Skin of body (tissue), 2 donors: ENCODE measurements at regions not wholly inside any gene's neighbourhood (a gene's known extent, or its start where the extent isn't known, plus 50 kb on each side); places are given as distances from the start of the nearest gene placed in this dataset. TPM values are rescaled to one million over a fixed set of nuclear protein-coding genes. Genes with fewer than 3 reads are reported as not detected.

Source experiments
- DNase-seq: peaks from one replicate; lab custom pipeline; 2025; lab: John Stamatoyannopoulos, UW
- small RNA-seq: library from RNA; depleted of rRNA; stranded (forward); fragments of <200 nt; gene quantifications from one replicate; pipeline ENCODE3, GENCODE V24; 2014; ENCODE audit warnings: low replicate concordance

- DNase-seq, result no peak
Measured at GRCh38 chr13:106635616-106636015, 67.7 kb upstream of the ARGLU1 start.

GRCh38 chr13:106633321-106633720 lies 65.4 kb upstream of the ARGLU1 start:
- DNase-seq, result no peak

- no peak for DNase-seq
Measured at GRCh38 chr13:106630650-106631049, 62.7 kb upstream of the ARGLU1 start.

- no peak for DNase-seq
Measured at GRCh38 chr13:106630162-106630561, 62.2 kb upstream of the ARGLU1 start.

- no peak for DNase-seq
Measured at GRCh38 chr13:106628936-106629659, 61.2 kb upstream of the ARGLU1 start.

GRCh38 chr13:106626473-106626872 lies 58.5 kb upstream of the ARGLU1 start:
- no peak for DNase-seq

- DNase-seq, result no peak
Measured at GRCh38 chr13:106625578-106625977, 57.6 kb upstream of the ARGLU1 start.

- no peak for DNase-seq
Measured at GRCh38 chr13:106623799-106624460, 56.0 kb upstream of the ARGLU1 start.

- DNase-seq, result no peak
Measured at GRCh38 chr13:106621833-106622232, 53.9 kb upstream of the ARGLU1 start.

GRCh38 chr13:106619688-106620555 lies 52.0 kb upstream of the ARGLU1 start:
- DNase-seq, result peak; percentile 42

Small RNA genes in the stretch of these regions (small RNA-seq; reads per million reads assigned to genes)
- not detected for gene MIR1267
- gene SNORD31B, result 0.12 reads per million
